ENCODE measurements at regions not wholly inside any gene's neighbourhood (a gene's known extent, or its start where the extent isn't known, plus 50 kb on each side); places are given as distances from the start of the nearest gene placed in this dataset.

GRCh38 chr2:226573158-226573557 lies 226.5 kb downstream of the IRS1 start:
- TF ChIP-seq EZH2 (IDR thresholded peaks at IDR 0.05; ENCODE audit: borderline replicate concordance): no peak
- TF ChIP-seq, protein P1, sequence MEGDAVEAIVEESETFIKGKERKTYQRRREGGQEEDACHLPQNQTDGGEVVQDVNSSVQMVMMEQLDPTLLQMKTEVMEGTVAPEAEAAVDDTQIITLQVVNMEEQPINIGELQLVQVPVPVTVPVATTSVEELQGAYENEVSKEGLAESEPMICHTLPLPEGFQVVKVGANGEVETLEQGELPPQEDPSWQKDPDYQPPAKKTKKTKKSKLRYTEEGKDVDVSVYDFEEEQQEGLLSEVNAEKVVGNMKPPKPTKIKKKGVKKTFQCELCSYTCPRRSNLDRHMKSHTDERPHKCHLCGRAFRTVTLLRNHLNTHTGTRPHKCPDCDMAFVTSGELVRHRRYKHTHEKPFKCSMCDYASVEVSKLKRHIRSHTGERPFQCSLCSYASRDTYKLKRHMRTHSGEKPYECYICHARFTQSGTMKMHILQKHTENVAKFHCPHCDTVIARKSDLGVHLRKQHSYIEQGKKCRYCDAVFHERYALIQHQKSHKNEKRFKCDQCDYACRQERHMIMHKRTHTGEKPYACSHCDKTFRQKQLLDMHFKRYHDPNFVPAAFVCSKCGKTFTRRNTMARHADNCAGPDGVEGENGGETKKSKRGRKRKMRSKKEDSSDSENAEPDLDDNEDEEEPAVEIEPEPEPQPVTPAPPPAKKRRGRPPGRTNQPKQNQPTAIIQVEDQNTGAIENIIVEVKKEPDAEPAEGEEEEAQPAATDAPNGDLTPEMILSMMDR (IDR thresholded peaks at IDR 0.05; ENCODE audit: poor library complexity): no peak

All from hepatocyte (in vitro differentiated cells).